Gastrocnemius medialis (tissue), 4 donors: ENCODE measurements at regions not wholly inside any gene's neighbourhood (a gene's known extent, or its start where the extent isn't known, plus 50 kb on each side); places are given as distances from the start of the nearest gene placed in this dataset.
A peak's percentile ranks its signal among the peaks of the same experiment; 100 is the strongest.

Source experiments
- ATAC-seq, 2 donors: fragments of 150-250 bp; one replicate each; pipeline ENCODE4 v1.9.1; 2016
- DNase-seq, 2 donors: peaks; one replicate each; pipeline ENCODE4 v3.0.0-alpha.2; 2019
- H3K27ac ChIP-seq, 4 donors: fragments of 200-600 bp; sonication (generic); 1 replicate in 1 of 4; 2 replicates in 3 of 4; pipeline ENCODE4 v1.5.1; 2016 to 2018; ENCODE audit warnings: mild to moderate bottlenecking in 2 of 4, moderate library complexity in 1 of 4
- H3K27me3 ChIP-seq, 3 donors: fragments of 200-600 bp; sonication (generic) in 2 of 3; 1 replicate in 1 of 3; 2 replicates in 2 of 3; pipeline versions ENCODE4 v1.5.1 to v1.6.0; 2016 to 2019; ENCODE audit warnings: mild to moderate bottlenecking in 1 of 3, moderate library complexity in 1 of 3
- H3K36me3 ChIP-seq, 2 donors: fragments of 200-600 bp; sonication (generic) in 1 of 2; one replicate each; pipeline ENCODE4 v1.5.1; 2017 to 2018
- H3K4me1 ChIP-seq, 2 donors: fragments of 200-600 bp; sonication (generic) in 1 of 2; one replicate each; pipeline ENCODE4 v1.5.1; 2016 to 2017; ENCODE audit warnings: mild to moderate bottlenecking in 2 of 2
- H3K4me3 ChIP-seq, 4 donors: fragments of 200-600 bp; sonication (generic) in 3 of 4; 1 replicate in 1 of 4; 2 replicates in 3 of 4; pipeline ENCODE4 v1.5.1; 2016 to 2019; ENCODE audit warnings: mild to moderate bottlenecking in 2 of 4
- H3K9me3 ChIP-seq, 3 donors: fragments of 200-600 bp; sonication (generic) in 2 of 3; 1 replicate in 1 of 3; 2 replicates in 2 of 3; pipeline ENCODE4 v1.5.1; 2016 to 2019
- POLR2A ChIP-seq, 2 donors: fragments of 450-650 bp; IDR thresholded peaks; one replicate each; pipeline ENCODE4 v1.6.1; 2017; ENCODE audit warnings: antibody characterized with exemption in 2 of 2, mild to moderate bottlenecking in 2 of 2, moderate library complexity in 2 of 2
- in situ Hi-C, 4 donors: fragments of 200-750 bp; cut with MboI; loops; one replicate each; pipeline versions ENCODE4 v1.15.0 to v1.8.0; 2017; ENCODE audit warnings: low sequenced_read_pairs in 4 of 4
- intact Hi-C: fragments of 100-400 bp; cut with DNase I; formaldehyde crosslinking; loops from one replicate; pipeline ENCODE4 v1.15.1; 2023; ENCODE audit warnings: low total_unique reads
- TF ChIP-seq, protein P1 (sequence below), 5 experiments: fragments of 450-650 bp in 3 of 5; fragments of 200-600 bp in 2 of 5; sonication (generic) in 2 of 5; IDR thresholded peaks in 4 of 5; conservative IDR thresholded peaks in 1 of 5; 1 replicate in 4 of 5; 2 replicates in 1 of 5; pipeline ENCODE4 v1.5.1; 2016 to 2019; ENCODE audit warnings: antibody characterized with exemption in 5 of 5, mild to moderate bottlenecking in 3 of 5, moderate library complexity in 3 of 5

DNA sequence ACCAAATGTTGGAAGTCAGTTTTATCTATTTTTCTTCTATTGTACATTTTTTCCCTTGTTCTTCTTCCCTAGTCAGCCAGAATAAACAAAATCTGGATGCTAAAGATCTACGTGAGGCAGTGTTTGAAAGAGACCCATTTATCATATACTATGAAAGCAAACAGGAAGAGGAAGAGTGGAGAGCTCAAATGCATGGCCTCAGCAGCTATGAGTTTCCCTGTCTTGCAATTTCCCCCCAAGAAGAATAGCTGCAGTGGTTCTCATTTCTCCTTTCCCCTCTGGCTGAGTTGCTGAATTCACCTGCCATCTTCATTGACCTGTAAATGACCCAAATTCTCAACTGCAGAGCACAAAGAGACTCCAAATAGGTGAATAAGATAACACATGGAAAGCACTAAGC, 347.1 kb upstream of the NRP1 start:
- Histone ChIP-seq H3K4me3 (no peak overlapping the region), H3K27ac (no peak overlapping the region), H3K4me1 (no peaks in the 10 kb centered on the region), H3K36me3 (no peaks in the 10 kb centered on the region), H3K9me3 (no peaks in the 10 kb centered on the region), H3K27me3 (no peaks in the 10 kb centered on the region)
- TF ChIP-seq, protein P1, sequence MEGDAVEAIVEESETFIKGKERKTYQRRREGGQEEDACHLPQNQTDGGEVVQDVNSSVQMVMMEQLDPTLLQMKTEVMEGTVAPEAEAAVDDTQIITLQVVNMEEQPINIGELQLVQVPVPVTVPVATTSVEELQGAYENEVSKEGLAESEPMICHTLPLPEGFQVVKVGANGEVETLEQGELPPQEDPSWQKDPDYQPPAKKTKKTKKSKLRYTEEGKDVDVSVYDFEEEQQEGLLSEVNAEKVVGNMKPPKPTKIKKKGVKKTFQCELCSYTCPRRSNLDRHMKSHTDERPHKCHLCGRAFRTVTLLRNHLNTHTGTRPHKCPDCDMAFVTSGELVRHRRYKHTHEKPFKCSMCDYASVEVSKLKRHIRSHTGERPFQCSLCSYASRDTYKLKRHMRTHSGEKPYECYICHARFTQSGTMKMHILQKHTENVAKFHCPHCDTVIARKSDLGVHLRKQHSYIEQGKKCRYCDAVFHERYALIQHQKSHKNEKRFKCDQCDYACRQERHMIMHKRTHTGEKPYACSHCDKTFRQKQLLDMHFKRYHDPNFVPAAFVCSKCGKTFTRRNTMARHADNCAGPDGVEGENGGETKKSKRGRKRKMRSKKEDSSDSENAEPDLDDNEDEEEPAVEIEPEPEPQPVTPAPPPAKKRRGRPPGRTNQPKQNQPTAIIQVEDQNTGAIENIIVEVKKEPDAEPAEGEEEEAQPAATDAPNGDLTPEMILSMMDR (IDR thresholded peaks at IDR 0.05 in 4 of 5, conservative IDR thresholded peaks at IDR 0.05 in 1 of 5), result no peak
- no peak for TF ChIP-seq POLR2A (IDR thresholded peaks at IDR 0.05)
- ATAC-seq, result no peak
- intact Hi-C loops, result no loop called here
- DNase-seq, result no peak
- in situ Hi-C loops, result no loop called here

- intact Hi-C loops, result no loop called here
- ATAC-seq (no peak), DNase-seq (no peak)
- TF ChIP-seq, protein P1 (IDR thresholded peaks at IDR 0.05 in 4 of 5, conservative IDR thresholded peaks at IDR 0.05 in 1 of 5), result no peak
- TF ChIP-seq POLR2A (IDR thresholded peaks at IDR 0.05), result no peak
- Histone ChIP-seq H3K4me1 (peaks cover 4 to 10% of the 10 kb centered on the region in 2 donors), H3K27me3 (no peaks in the 10 kb centered on the region), H3K36me3 (no peaks in the 10 kb centered on the region), H3K27ac (no peak overlapping the region), H3K4me3 (no peak overlapping the region), H3K9me3 (no peaks in the 10 kb centered on the region)
- in situ Hi-C loops, result no loop called here
These were observed 345.6 kb upstream of the NRP1 start for GRCh38 chr10:33680036-33680435.

DNA sequence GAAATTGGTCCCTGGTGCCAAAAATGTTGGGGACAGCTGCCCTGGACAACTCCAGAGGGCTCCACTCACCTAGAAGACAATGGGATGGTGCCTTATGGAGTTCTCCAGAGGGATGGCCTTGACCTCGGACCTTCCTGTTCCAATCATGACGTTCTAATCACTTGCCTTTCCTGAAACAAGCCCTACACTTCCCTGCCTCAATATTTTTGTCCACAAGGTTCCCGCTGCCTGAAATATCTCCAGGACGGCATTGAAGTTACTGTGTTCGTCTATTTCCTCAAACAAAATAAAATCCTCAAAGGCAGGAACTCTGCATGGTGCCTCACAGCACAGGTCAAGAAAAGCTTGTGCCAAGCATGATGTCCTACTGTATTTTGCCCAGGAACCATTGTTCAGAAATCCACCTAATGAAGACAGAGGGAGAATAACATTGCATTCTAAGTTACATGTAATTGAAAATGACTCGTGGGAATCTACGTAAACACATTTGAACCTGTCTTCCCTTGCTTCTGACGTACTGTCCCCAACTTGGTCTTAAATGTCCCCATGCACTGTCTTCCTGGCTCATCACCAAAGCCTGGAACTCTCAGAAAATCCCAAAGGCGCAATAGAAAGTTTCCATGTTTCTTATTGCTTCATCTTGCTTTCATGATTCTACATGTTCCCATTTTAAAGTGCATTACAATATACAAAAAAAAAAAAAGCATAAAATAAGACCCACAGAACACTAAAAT, 342.3 kb upstream of the NRP1 start:
- intact Hi-C loops, result no loop called here
- ATAC-seq, result peak; percentile 44 to 49

DNA sequence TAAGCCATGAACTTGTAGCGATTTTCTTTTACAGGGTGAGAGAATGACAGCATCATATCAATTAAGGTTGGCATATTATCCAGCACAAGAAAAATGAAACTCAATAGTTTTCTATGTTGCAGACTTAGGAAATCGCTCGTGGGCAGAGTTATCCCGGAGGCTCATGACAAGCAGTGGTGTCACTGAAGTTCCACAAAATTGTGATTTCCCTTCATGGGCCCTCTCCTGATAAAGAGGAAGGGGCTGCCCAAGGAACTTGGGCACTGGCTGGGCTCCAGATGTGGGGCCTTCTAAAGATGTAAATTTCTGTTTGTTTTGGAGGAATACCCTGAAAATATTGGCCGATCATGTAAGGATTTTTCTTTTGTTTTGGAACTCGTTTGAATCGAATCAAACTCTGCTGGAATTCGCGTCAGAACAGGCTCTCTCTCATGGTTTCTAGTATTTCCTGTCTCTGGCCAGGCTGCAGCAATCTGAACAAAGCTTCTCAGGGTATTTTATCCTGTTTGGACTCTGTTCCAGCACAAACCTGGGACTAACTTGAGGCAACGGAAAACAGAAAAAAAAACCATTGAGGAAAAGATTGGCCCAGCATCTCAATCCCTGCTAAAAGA, 340.6 kb upstream of the NRP1 start:
- ATAC-seq, result no peak
- intact Hi-C loops, result no loop called here
- Histone ChIP-seq H3K27ac (peak overlapping the region; percentile 20 to 70 (median 39)), H3K36me3 (no peaks in the 10 kb centered on the region), H3K9me3 (no peaks in the 10 kb centered on the region), H3K27me3 (no peaks in the 10 kb centered on the region), H3K4me1 (peaks cover 4 to 10% of the 10 kb centered on the region in 2 donors), H3K4me3 (no peak overlapping the region)
- DNase-seq, result no peak
- TF ChIP-seq, protein P1 (IDR thresholded peaks at IDR 0.05 in 4 of 5, conservative IDR thresholded peaks at IDR 0.05 in 1 of 5), result no peak
- TF ChIP-seq POLR2A (IDR thresholded peaks at IDR 0.05), result no peak
- in situ Hi-C loops, result no loop called here

More for the DNA sequence above, 342.3 kb upstream of the NRP1 start:
- Histone ChIP-seq H3K9me3 (no peaks in the 10 kb centered on the region), H3K27ac (peak overlapping the region; percentile 28 to 70 (median 44)), H3K4me1 (peaks cover 4 to 10% of the 10 kb centered on the region in 2 donors), H3K36me3 (no peaks in the 10 kb centered on the region), H3K4me3 (no peak overlapping the region), H3K27me3 (no peaks in the 10 kb centered on the region)
- in situ Hi-C loops, result no loop called here
- DNase-seq, result no peak
- no peak for TF ChIP-seq POLR2A (IDR thresholded peaks at IDR 0.05)
- TF ChIP-seq, protein P1 (IDR thresholded peaks at IDR 0.05 in 4 of 5, conservative IDR thresholded peaks at IDR 0.05 in 1 of 5), result no peak
